Upper lobe of left lung (tissue), 6 donors: ENCODE measurements at regions not wholly inside any gene's neighbourhood (a gene's known extent, or its start where the extent isn't known, plus 50 kb on each side); places are given as distances from the start of the nearest gene placed in this dataset.

Experiments
- ATAC-seq, 2 donors: fragments of 200-7000 bp; cut with Tn5 transposase; one replicate each; pipeline ENCODE4 v1.9.1; 2022; ENCODE audit warnings: mild to moderate bottlenecking in 2 of 2, moderate library complexity in 2 of 2; ENCODE audit not compliant: low FRiP score in 2 of 2
- DNase-seq, 2 donors: peaks; one replicate each; pipeline ENCODE4 v3.0.0-alpha.2; 2019 to 2020
- H3K27ac ChIP-seq, 4 donors: fragments of 200-600 bp; sonication (generic); one replicate each; pipeline ENCODE4 v1.5.1; 2016 to 2019
- H3K27me3 ChIP-seq, 4 donors: fragments of 200-600 bp; sonication (generic); one replicate each; pipeline ENCODE4 v1.5.1; 2017 to 2019
- H3K36me3 ChIP-seq, 4 donors: fragments of 200-600 bp; sonication (generic); one replicate each; pipeline ENCODE4 v1.5.1; 2016 to 2019
- H3K4me1 ChIP-seq, 4 donors: fragments of 200-600 bp; sonication (generic); one replicate each; pipeline ENCODE4 v1.5.1; 2018 to 2019
- H3K4me3 ChIP-seq, 4 donors: fragments of 200-600 bp; sonication (generic); one replicate each; pipeline ENCODE4 v1.5.1; 2017 to 2019; ENCODE audit warnings: mild to moderate bottlenecking in 2 of 4, moderate library complexity in 1 of 4
- H3K9me3 ChIP-seq, 4 donors: fragments of 200-600 bp; sonication (generic); one replicate each; pipeline ENCODE4 v1.5.1; 2018 to 2019
- EP300 ChIP-seq, 4 donors: sonication (generic); formaldehyde crosslinking; IDR thresholded peaks; one replicate each; pipeline ENCODE4 v1.5.1; 2017; ENCODE audit warnings: antibody characterized with exemption in 4 of 4, control low read depth in 2 of 4
- POLR2A ChIP-seq, 4 donors: fragments of 450-650 bp; IDR thresholded peaks; one replicate each; pipeline ENCODE4 v1.5.1; 2016 to 2017; ENCODE audit warnings: antibody characterized with exemption in 4 of 4, mild to moderate bottlenecking in 2 of 4
- POLR2AphosphoS5 ChIP-seq, 2 donors: sonication (generic); formaldehyde crosslinking; IDR thresholded peaks; one replicate each; pipeline ENCODE4 v1.5.1; 2017; ENCODE audit warnings: antibody characterized with exemption in 2 of 2
- WGBS, 2 donors: methylation state at CpG; one replicate each; pipeline ENCODE4 v1.1.5; 2017 to 2018; 5-methylcytosine and 5-hydroxymethylcytosine counted together
- TF ChIP-seq, protein P1 (sequence below), 6 experiments: fragments of 450-650 bp in 4 of 6; fragments of 200-600 bp in 2 of 6; sonication (generic) in 2 of 6; IDR thresholded peaks; one replicate each; pipeline ENCODE4 v1.5.1; 2016 to 2019; ENCODE audit warnings: antibody characterized with exemption in 6 of 6
- donor health status: DM: no; HTN: no; CAD: no; lungs with moderate emphysema.
- donor health status: DM: no; HTN: yes; CAD: no; lungs with severe emphysema.

DNA sequence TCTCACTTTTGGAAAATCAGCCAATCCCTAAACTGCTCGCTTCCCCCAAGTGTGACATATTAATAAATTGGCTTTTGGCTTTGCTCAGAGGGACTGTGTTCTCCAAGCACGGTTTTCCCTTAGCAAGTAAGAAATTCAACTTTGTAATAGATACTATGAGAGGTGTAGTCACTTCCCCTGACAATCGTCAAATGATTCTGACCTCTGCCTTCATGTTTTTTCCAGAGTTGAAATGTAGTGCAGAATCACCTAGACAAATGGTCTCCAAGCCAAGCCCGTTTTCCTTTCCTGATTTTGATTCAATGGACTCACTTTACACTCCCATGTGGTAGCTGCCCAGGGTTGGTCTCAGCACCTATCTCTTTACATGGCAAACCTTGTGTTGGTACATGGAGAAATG, 99.1 kb downstream of the ARL4A start:
- TF ChIP-seq POLR2A (IDR thresholded peaks at IDR 0.05) (no peak), POLR2AphosphoS5 (IDR thresholded peaks at IDR 0.05) (no peak), EP300 (IDR thresholded peaks at IDR 0.05) (no peak)
- TF ChIP-seq, protein P1, sequence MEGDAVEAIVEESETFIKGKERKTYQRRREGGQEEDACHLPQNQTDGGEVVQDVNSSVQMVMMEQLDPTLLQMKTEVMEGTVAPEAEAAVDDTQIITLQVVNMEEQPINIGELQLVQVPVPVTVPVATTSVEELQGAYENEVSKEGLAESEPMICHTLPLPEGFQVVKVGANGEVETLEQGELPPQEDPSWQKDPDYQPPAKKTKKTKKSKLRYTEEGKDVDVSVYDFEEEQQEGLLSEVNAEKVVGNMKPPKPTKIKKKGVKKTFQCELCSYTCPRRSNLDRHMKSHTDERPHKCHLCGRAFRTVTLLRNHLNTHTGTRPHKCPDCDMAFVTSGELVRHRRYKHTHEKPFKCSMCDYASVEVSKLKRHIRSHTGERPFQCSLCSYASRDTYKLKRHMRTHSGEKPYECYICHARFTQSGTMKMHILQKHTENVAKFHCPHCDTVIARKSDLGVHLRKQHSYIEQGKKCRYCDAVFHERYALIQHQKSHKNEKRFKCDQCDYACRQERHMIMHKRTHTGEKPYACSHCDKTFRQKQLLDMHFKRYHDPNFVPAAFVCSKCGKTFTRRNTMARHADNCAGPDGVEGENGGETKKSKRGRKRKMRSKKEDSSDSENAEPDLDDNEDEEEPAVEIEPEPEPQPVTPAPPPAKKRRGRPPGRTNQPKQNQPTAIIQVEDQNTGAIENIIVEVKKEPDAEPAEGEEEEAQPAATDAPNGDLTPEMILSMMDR (IDR thresholded peaks at IDR 0.05), result no peak
- 78 to 80% methylated on average over 4 of the region's 4 CpGs for WGBS, 2 donors
- no peaks in the 10 kb centered on the region for H3K27me3 ChIP-seq
- no peak overlapping the region for H3K27ac ChIP-seq
- no peaks in the 10 kb centered on the region for H3K9me3 ChIP-seq
- ATAC-seq (no peak), DNase-seq (no peak)
- no peak overlapping the region for H3K4me3 ChIP-seq
- no peaks in the 10 kb centered on the region for H3K36me3 ChIP-seq
- no peaks in the 10 kb centered on the region for H3K4me1 ChIP-seq

DNA sequence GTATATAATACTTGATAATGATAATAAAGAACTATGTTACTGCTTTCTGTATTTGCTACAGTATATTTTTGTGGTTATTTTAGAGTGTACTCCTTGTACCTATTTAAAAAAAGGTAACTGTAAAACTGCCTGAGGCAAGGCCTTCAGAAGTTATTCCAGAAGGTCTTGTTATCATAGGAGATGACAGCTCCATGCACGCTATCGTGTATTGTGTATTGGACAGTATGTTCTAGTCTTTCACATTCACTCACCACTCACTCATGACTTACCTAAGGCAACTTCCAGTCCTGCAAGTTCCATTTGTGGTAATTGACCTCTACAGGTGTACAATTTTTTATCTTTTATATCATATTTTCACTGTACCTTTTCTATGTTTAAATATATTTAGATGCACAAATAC, 100.7 kb downstream of the ARL4A start:
- H3K4me1 ChIP-seq, result no peaks in the 10 kb centered on the region
- no peaks in the 10 kb centered on the region for H3K36me3 ChIP-seq
- ATAC-seq (no peak), DNase-seq (no peak)
- H3K27me3 ChIP-seq, result no peaks in the 10 kb centered on the region
- no peaks in the 10 kb centered on the region for H3K9me3 ChIP-seq
- WGBS, 2 donors, result 88% methylated on average over 2 of the region's 2 CpGs
- H3K4me3 ChIP-seq, result no peak overlapping the region
- no peak overlapping the region for H3K27ac ChIP-seq
- TF ChIP-seq EP300 (IDR thresholded peaks at IDR 0.05), result no peak
- no peak for TF ChIP-seq POLR2AphosphoS5 (IDR thresholded peaks at IDR 0.05)
- TF ChIP-seq, protein P1 (IDR thresholded peaks at IDR 0.05), result no peak
- TF ChIP-seq POLR2A (IDR thresholded peaks at IDR 0.05), result no peak

DNA sequence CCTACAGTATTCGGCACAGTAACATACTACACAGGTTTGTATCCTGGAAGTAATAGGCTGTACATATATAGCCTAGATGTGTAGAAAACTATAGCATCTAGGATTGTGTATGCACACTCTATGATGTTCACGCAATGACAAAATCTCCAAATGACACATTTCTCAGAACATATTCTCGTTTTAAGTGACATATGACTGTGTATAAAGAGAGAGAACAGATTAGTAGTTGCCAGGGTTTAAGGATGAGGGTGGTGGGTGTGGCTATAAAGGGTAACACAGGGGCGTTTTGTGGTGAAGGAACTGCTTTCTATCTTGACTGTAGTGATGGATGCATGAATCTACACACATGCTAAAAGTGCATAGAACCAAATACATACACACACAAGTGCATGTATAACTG, 101.2 kb downstream of the ARL4A start:
- Histone ChIP-seq H3K9me3 (no peaks in the 10 kb centered on the region), H3K4me1 (no peaks in the 10 kb centered on the region), H3K36me3 (no peaks in the 10 kb centered on the region), H3K27ac (no peak overlapping the region), H3K27me3 (no peaks in the 10 kb centered on the region), H3K4me3 (no peak overlapping the region)
- DNase-seq (no peak), ATAC-seq (no peak)
- TF ChIP-seq POLR2A (IDR thresholded peaks at IDR 0.05) (no peak), EP300 (IDR thresholded peaks at IDR 0.05) (no peak), POLR2AphosphoS5 (IDR thresholded peaks at IDR 0.05) (no peak)
- TF ChIP-seq, protein P1 (IDR thresholded peaks at IDR 0.05), result no peak
- WGBS, 2 donors, result 59 to 73% methylated on average over 4 of the region's 4 CpGs

DNA sequence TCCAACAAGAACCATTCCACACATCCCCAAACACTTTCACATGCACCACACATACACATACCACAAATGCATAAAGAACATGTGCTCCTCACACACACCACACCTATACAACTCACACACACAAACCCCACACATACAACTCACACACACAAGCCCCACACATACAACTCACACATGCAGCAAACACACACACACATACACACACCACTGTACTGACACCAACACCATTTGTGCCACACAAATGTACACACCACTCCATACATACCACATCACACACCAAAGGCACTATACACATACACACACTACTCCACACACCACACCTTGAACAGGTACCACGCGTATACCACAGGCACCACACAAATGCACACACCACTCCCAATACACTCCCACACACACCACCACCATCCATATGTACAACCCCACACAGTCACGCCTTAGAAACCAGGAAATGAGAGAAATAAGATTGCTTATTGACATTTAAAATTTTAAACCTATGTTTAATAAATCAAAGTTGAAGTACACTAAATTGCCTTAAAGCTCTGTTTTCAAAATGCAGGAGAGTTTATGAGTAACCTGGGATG, 107.4 kb downstream of the ARL4A start:
- H3K9me3 ChIP-seq, result no peaks in the 10 kb centered on the region
- H3K36me3 ChIP-seq, result no peaks in the 10 kb centered on the region
- DNase-seq (no peak), ATAC-seq (peak in 1 of 2 donors; percentile 49)
- TF ChIP-seq EP300 (IDR thresholded peaks at IDR 0.05) (no peak), POLR2AphosphoS5 (IDR thresholded peaks at IDR 0.05) (no peak), POLR2A (IDR thresholded peaks at IDR 0.05) (no peak)
- TF ChIP-seq, protein P1 (IDR thresholded peaks at IDR 0.05), result no peak
- no peaks in the 10 kb centered on the region for H3K4me1 ChIP-seq
- WGBS, 2 donors, result 97% methylated on average over 3 of the region's 3 CpGs
- no peak overlapping the region for H3K4me3 ChIP-seq
- no peak overlapping the region for H3K27ac ChIP-seq
- no peaks in the 10 kb centered on the region for H3K27me3 ChIP-seq

DNA sequence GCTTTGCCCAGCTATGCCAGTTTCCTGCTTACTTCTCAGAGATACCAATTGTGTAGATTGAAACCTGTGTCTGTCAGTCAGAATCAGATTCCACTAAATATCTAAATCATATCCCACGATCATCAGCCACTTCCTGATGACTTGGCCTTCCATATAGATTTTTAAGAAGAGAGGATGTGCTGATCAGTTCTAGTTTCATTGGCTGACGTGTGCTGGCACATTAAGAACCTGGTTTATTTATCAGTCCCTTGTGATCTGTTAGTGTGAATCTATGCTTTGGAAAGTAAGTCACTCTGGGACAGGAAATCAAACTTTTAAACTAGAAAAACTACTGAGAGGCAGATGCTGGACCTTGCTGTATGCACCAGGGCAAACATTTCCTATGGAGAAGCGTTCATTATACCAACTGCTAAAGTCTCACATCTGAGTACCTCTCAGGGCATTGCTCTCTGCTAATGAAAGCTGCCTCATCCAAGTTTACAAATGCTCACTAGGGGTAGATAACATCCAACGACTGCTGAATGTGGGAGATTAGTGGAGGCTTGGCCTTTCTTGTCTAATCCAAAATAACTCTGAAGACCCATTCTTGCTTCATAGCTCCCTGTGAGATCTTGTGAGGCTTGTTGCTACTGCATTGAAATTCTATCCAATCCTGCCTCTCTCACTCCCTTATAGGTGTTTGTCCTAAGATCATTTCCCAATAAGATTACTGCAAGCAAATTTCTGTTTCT, 109.1 kb downstream of the ARL4A start:
- H3K4me1 ChIP-seq, result no peaks in the 10 kb centered on the region
- no peak for ATAC-seq
- DNase-seq, result no peak
- H3K9me3 ChIP-seq, result no peaks in the 10 kb centered on the region
- 64 to 65% methylated on average over 4 of the region's 4 CpGs for WGBS, 2 donors
- H3K36me3 ChIP-seq, result no peaks in the 10 kb centered on the region
- no peak overlapping the region for H3K4me3 ChIP-seq
- H3K27me3 ChIP-seq, result no peaks in the 10 kb centered on the region
- H3K27ac ChIP-seq, result no peak overlapping the region
- TF ChIP-seq EP300 (IDR thresholded peaks at IDR 0.05) (no peak), POLR2AphosphoS5 (IDR thresholded peaks at IDR 0.05) (no peak), POLR2A (IDR thresholded peaks at IDR 0.05) (no peak)
- TF ChIP-seq, protein P1 (IDR thresholded peaks at IDR 0.05), result no peak
